A549 (cell line): ENCODE measurements at regions not wholly inside any gene's neighbourhood (a gene's known extent, or its start where the extent isn't known, plus 50 kb on each side); places are given as distances from the start of the nearest gene placed in this dataset.

Experiments used
- POLR2A ChIP-seq: IDR thresholded peaks from 2 replicates; pipeline ENCODE4 v1.6.1; 2012; ENCODE audit warnings: mild to moderate bottlenecking, low read length
- USF2 ChIP-seq: fragments of 450-650 bp; IDR thresholded peaks from 2 replicates; pipeline ENCODE4 v1.6.1; 2014; ENCODE audit warnings: antibody characterized with exemption

- no peak for TF ChIP-seq POLR2A
- no peak for TF ChIP-seq USF2
Observed at GRCh38 chr13:40233731-40234195, 432.7 kb downstream of the FOXO1 start.
